ENCODE measurements at regions not wholly inside any gene's neighbourhood (a gene's known extent, or its start where the extent isn't known, plus 50 kb on each side); places are given as distances from the start of the nearest gene placed in this dataset.

DNA sequence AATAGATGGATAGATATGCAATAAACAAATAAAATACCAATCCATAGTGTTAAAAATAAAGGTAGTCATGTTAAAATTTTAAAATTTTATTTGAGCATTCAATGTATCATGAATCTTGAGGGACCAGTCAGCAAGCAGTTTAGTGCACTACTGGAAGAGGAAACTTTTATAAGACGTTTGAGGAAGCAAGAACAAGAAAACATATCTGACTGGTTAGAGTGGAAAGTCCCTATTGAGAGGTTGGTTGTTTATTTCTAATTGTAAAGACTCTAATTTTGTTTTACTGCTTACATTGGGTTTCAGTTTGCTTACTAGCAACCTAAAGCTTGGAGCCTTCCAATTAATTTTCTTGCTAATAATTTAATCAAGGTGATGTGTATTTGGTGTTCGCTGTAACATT is 786.2 kb downstream of the RAB28 start:
- Histone ChIP-seq H3K36me3 (no peaks in the 10 kb centered on the region), H3K27me3 (peaks cover 0 to 2% (median 0%) of the 10 kb centered on the region in 4 donors), H3K4me1 (no peaks in the 10 kb centered on the region), H3K4me3 (no peak overlapping the region), H3K27ac (no peak overlapping the region), H3K9me3 (no peaks in the 10 kb centered on the region)
- WGBS, 2 donors, result 60 to 66% methylated on average over 2 of the region's 2 CpGs
- FAIRE-seq (no peak), DNase-seq (no peak), ATAC-seq (no peak)
- intact Hi-C loops (cut with DNase I), result no loop called here
- TF ChIP-seq, protein P1, sequence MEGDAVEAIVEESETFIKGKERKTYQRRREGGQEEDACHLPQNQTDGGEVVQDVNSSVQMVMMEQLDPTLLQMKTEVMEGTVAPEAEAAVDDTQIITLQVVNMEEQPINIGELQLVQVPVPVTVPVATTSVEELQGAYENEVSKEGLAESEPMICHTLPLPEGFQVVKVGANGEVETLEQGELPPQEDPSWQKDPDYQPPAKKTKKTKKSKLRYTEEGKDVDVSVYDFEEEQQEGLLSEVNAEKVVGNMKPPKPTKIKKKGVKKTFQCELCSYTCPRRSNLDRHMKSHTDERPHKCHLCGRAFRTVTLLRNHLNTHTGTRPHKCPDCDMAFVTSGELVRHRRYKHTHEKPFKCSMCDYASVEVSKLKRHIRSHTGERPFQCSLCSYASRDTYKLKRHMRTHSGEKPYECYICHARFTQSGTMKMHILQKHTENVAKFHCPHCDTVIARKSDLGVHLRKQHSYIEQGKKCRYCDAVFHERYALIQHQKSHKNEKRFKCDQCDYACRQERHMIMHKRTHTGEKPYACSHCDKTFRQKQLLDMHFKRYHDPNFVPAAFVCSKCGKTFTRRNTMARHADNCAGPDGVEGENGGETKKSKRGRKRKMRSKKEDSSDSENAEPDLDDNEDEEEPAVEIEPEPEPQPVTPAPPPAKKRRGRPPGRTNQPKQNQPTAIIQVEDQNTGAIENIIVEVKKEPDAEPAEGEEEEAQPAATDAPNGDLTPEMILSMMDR (IDR thresholded peaks at IDR 0.05), result no peak

DNA sequence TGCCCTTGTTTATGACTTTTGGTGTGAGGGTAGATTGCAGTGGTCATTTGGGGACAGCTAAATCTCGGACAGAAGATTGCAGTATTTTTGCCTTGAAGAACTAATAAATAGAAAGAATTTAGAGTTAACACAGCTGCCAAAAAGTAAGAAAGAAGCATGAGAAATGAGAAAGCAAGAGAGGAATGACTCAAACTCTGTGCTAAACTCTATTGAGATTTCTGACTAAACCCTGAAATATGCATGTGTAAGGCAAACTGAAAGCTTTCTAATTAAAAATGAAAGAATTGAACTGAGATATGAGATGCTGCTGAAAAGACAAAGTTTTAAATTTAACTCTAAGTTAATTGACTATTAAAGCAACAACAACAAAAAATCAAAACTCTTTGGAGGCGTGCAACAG is 791.3 kb downstream of the RAB28 start:
- ATAC-seq (no peak), DNase-seq (no peak), FAIRE-seq (no peak)
- intact Hi-C loops (cut with DNase I), result no loop called here
- peaks cover 0 to 3% (median 0%) of the 10 kb centered on the region in 4 donors for H3K27me3 ChIP-seq
- no peak overlapping the region for H3K27ac ChIP-seq
- no peak overlapping the region for H3K4me3 ChIP-seq
- TF ChIP-seq, protein P1 (IDR thresholded peaks at IDR 0.05), result no peak
- no peaks in the 10 kb centered on the region for H3K36me3 ChIP-seq
- H3K4me1 ChIP-seq, result no peaks in the 10 kb centered on the region
- 53 to 56% methylated on average over 2 of the region's 2 CpGs for WGBS, 2 donors
- H3K9me3 ChIP-seq, result no peaks in the 10 kb centered on the region

DNA sequence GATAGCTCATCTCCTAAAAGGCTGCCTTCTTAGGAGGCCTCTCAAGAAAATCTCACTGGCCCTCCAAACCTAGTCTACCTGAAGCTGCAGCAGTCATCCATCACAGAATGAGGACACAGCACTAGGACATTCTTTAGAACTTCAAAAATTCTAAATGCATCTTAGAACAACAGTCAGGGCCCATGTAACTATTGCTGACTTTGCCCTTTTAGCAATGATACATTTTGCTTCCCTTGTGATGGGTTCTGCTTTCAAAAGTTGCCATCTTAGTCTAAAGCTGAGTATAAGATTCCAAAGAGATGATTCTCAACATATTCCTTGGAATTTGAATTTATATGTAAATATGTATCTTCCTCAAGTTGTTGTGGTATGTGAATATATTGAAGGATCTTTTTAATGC is 793.0 kb downstream of the RAB28 start:
- intact Hi-C loops (cut with DNase I), result no loop called here
- ATAC-seq (no peak), FAIRE-seq (no peak), DNase-seq (no peak)
- no peak overlapping the region for H3K4me3 ChIP-seq
- TF ChIP-seq, protein P1 (IDR thresholded peaks at IDR 0.05), result no peak
- H3K4me1 ChIP-seq, result no peaks in the 10 kb centered on the region
- no peaks in the 10 kb centered on the region for H3K9me3 ChIP-seq
- peaks cover 0 to 3% (median 0%) of the 10 kb centered on the region in 4 donors for H3K27me3 ChIP-seq
- H3K27ac ChIP-seq, result no peak overlapping the region
- no peaks in the 10 kb centered on the region for H3K36me3 ChIP-seq

DNA sequence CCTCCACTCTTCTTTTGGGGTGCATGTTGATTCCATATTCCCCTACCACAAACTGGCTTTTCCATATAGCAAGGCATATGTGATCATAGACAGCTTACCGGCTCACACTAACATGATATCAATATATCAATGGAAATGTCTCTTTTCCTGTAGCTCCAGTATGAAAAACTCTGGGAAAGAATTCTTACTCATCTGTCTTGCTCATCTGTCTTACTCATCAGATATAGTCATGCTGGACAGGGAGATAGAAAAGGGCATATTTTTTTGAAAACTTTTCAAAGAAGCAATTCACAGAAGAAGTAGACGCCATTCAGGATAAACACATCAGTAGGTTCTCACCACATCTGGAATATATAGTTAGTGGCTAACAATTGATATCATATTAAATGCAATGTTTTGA is 794.7 kb downstream of the RAB28 start:
- FAIRE-seq (no peak), ATAC-seq (no peak), DNase-seq (no peak)
- Histone ChIP-seq H3K4me3 (no peak overlapping the region), H3K4me1 (no peaks in the 10 kb centered on the region), H3K27ac (no peak overlapping the region), H3K36me3 (no peaks in the 10 kb centered on the region), H3K9me3 (no peaks in the 10 kb centered on the region), H3K27me3 (peaks cover 0 to 3% (median 0%) of the 10 kb centered on the region in 4 donors)
- TF ChIP-seq, protein P1 (IDR thresholded peaks at IDR 0.05), result no peak
- intact Hi-C loops (cut with DNase I), result no loop called here
- WGBS, 2 donors, result 79 to 92% methylated on average over 2 of the region's 2 CpGs

DNA sequence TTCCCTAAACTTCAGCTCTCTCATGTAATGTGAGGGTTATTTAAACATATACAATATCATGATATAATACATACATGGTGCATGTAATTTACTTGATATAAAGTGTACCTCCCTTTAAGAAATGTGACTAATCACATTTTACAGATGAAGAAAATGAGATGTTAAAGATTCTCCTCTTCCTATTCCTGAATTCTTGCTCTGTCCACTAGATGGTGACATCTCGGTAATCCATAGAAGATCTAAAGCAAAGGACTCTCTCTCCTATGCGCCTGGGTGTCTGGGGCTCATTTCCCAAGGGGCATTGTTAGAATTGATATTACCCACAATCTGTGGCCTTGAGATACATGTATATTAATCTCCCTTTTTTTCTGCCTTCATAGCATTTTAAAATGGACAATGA is 804.9 kb downstream of the RAB28 start:
- WGBS, 2 donors, result 21 to 55% methylated on average over 2 of the region's 2 CpGs
- ATAC-seq, result no peak
- intact Hi-C loops (cut with DNase I), result no loop called here
- H3K4me3 ChIP-seq, result no peak overlapping the region
- no peaks in the 10 kb centered on the region for H3K27me3 ChIP-seq
- no peaks in the 10 kb centered on the region for H3K36me3 ChIP-seq
- no peaks in the 10 kb centered on the region for H3K9me3 ChIP-seq
- no peak for FAIRE-seq
- DNase-seq, result no peak
- TF ChIP-seq, protein P1 (IDR thresholded peaks at IDR 0.05), result no peak
- H3K27ac ChIP-seq, result no peak overlapping the region
- H3K4me1 ChIP-seq, result no peaks in the 10 kb centered on the region

Data from pancreas (tissue), 10 donors.